Body of pancreas (tissue), 4 donors: ENCODE measurements at regions not wholly inside any gene's neighbourhood (a gene's known extent, or its start where the extent isn't known, plus 50 kb on each side); places are given as distances from the start of the nearest gene placed in this dataset.
A peak's percentile ranks its signal among the peaks of the same experiment; 100 is the strongest.
"Not testable (repeated sequence)": the region's sequence is repeated elsewhere in the genome, so short reads cannot be mapped to it uniquely, and the experiment has no call there.

ENCODE experiments used
- ATAC-seq: fragments of 150-250 bp; one replicate; pipeline ENCODE4 v1.9.1; 2016
- DNase-seq, 4 donors: peaks; one replicate each; pipeline ENCODE4 v3.0.0-alpha.2; 2019
- H3K27ac ChIP-seq, 4 donors: fragments of 200-600 bp; sonication (generic); 1 replicate in 3 of 4; 2 replicates in 1 of 4; pipeline versions ENCODE4 v1.5.1 to v1.6.1; 2016 to 2019; ENCODE audit warnings: mild to moderate bottlenecking in 1 of 4, mixed read lengths in 1 of 4, moderate library complexity in 1 of 4
- H3K27me3 ChIP-seq, 2 donors: fragments of 200-600 bp; sonication (generic); one replicate each; pipeline ENCODE4 v1.6.0; 2016; ENCODE audit warnings: mild to moderate bottlenecking in 1 of 2
- H3K36me3 ChIP-seq, 2 donors: fragments of 200-600 bp; sonication (generic); replicated peaks in 1 of 2; 2 replicates each; pipeline ENCODE4 v1.5.1; 2016; ENCODE audit warnings: low read depth in 2 of 2; ENCODE audit not compliant: insufficient read depth in 1 of 2
- H3K4me1 ChIP-seq: fragments of 200-600 bp; sonication (generic); one replicate; pipeline ENCODE4 v1.6.0; 2016
- H3K4me3 ChIP-seq, 2 donors: fragments of 200-600 bp; sonication (generic); 1 replicate in 1 of 2; 2 replicates in 1 of 2; pipeline ENCODE4 v1.5.1; 2016 to 2019
- H3K9me3 ChIP-seq, 3 donors: fragments of 200-600 bp; sonication (generic); 1 replicate in 2 of 3; 2 replicates in 1 of 3; pipeline ENCODE4 v1.5.1; 2016
- CTCF ChIP-seq, 7 experiments: fragments of 450-650 bp in 4 of 7; fragments of 200-600 bp in 3 of 7; sonication (generic) in 3 of 7; IDR thresholded peaks; one replicate each; pipeline ENCODE4 v1.5.1; 2016 to 2019; ENCODE audit warnings: antibody characterized with exemption in 7 of 7
- POLR2A ChIP-seq, 3 donors: fragments of 450-650 bp; IDR thresholded peaks; one replicate each; pipeline ENCODE4 v1.6.1; 2016; ENCODE audit warnings: antibody characterized with exemption in 3 of 3, mild to moderate bottlenecking in 2 of 3
- WGBS, 2 donors: methylation state at CpG; one replicate each; pipeline ENCODE4 v1.1.5; 2017; 5-methylcytosine and 5-hydroxymethylcytosine counted together
- intact Hi-C: fragments of 100-400 bp; cut with DNase I; formaldehyde crosslinking; loops from one replicate; pipeline ENCODE4 v1.15.1; 2023

GRCh38 chr7:153675131-153675530, 377.1 kb upstream of the DPP6 start:
- no peak for ATAC-seq
- no peaks in the 10 kb centered on the region for H3K4me1 ChIP-seq
- no peak for DNase-seq
- no peak overlapping the region for H3K4me3 ChIP-seq
- TF ChIP-seq POLR2A (IDR thresholded peaks at IDR 0.05) (no peak), CTCF (IDR thresholded peaks at IDR 0.05) (no peak)
- 33 to 44% methylated on average over 3 of the region's 3 CpGs for WGBS, 2 donors
- no peaks in the 10 kb centered on the region for H3K36me3 ChIP-seq
- H3K27me3 ChIP-seq = no peaks in the 10 kb centered on the region
- no peaks in the 10 kb centered on the region for H3K9me3 ChIP-seq
- intact Hi-C loops = no loop called here
- H3K27ac ChIP-seq = no peak overlapping the region

DNA sequence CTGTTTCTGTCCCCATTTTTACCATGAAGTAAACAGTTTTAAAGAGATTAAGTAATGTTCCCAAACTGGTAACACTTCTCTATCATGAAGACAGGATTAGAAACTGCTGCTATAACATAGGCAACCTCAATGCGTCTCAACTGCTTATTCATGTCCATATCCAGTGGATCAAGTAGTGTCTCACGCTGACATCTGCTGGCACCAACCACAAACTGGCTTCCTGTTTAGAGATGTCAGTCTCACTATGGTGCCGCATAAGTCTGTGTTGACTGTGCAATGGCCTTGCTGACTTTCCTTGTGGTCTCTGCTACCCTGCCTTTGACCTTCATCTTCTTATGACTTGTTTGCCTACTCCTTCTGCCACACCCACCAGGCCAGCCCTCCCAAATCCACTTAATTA, 369.6 kb upstream of the DPP6 start:
- TF ChIP-seq POLR2A (IDR thresholded peaks at IDR 0.05) (no peak), CTCF (IDR thresholded peaks at IDR 0.05) (no peak)
- no peaks in the 10 kb centered on the region for H3K36me3 ChIP-seq
- H3K4me1 ChIP-seq = no peaks in the 10 kb centered on the region
- H3K9me3 ChIP-seq = no peaks in the 10 kb centered on the region
- WGBS, 2 donors = 61 to 63% methylated on average over 3 of the region's 3 CpGs
- no peak for DNase-seq
- no peaks in the 10 kb centered on the region for H3K27me3 ChIP-seq
- intact Hi-C loops = no loop called here
- ATAC-seq = no peak
- H3K4me3 ChIP-seq = no peak overlapping the region
- no peak overlapping the region for H3K27ac ChIP-seq

DNA sequence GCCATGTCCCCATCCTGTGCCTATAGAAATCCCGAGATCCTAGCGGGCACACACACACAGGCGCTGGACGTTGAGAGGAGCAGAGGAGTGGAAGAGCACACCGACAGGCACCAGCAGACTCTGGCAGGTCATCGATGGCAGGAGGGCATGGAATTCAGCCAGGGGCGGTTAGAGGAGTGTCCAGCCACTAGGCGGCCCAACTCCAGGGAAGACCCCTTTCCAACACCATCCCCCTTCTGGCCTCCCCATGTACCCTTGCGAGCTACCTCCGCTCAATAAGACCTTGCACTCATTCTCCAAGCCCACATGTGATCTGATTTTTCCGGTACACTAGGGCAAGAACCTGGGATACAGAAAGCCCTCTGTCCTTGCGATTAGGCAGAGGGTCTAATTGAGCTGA, 356.0 kb upstream of the DPP6 start:
- no peaks in the 10 kb centered on the region for H3K27me3 ChIP-seq
- intact Hi-C loops = no loop called here
- H3K4me1 ChIP-seq = no peaks in the 10 kb centered on the region
- no peaks in the 10 kb centered on the region for H3K9me3 ChIP-seq
- no peaks in the 10 kb centered on the region for H3K36me3 ChIP-seq
- ATAC-seq (no peak), DNase-seq (no peak)
- WGBS, 2 donors = 76 to 80% methylated on average over 8 to 12 of the region's 12 CpGs
- H3K27ac ChIP-seq = no peak overlapping the region
- no peak overlapping the region for H3K4me3 ChIP-seq
- no peak for TF ChIP-seq CTCF (IDR thresholded peaks at IDR 0.05)
- no peak for TF ChIP-seq POLR2A (IDR thresholded peaks at IDR 0.05)

GRCh38 chr7:153698046-153698445, 354.2 kb upstream of the DPP6 start:
- no peak for TF ChIP-seq CTCF (IDR thresholded peaks at IDR 0.05)
- TF ChIP-seq POLR2A (IDR thresholded peaks at IDR 0.05) = no peak
- Histone ChIP-seq H3K27ac (no peak overlapping the region), H3K4me1 (no peaks in the 10 kb centered on the region), H3K27me3 (no peaks in the 10 kb centered on the region), H3K9me3 (no peaks in the 10 kb centered on the region), H3K36me3 (no peaks in the 10 kb centered on the region), H3K4me3 (no peak overlapping the region)
- 63 to 67% methylated on average over 10 of the region's 10 CpGs for WGBS, 2 donors
- DNase-seq (peak in 1 of 4 donors; percentile 3), ATAC-seq (no peak)
- intact Hi-C loops = no loop called here

GRCh38 chr7:153701678-153702077, 350.5 kb upstream of the DPP6 start:
- no peak for DNase-seq
- H3K4me3 ChIP-seq = no peak overlapping the region
- ATAC-seq = no peak
- no peaks in the 10 kb centered on the region for H3K4me1 ChIP-seq
- H3K27me3 ChIP-seq = no peaks in the 10 kb centered on the region
- no peaks in the 10 kb centered on the region for H3K9me3 ChIP-seq
- no peaks in the 10 kb centered on the region for H3K36me3 ChIP-seq
- intact Hi-C loops = no loop called here
- no peak overlapping the region for H3K27ac ChIP-seq
- no peak for TF ChIP-seq CTCF (IDR thresholded peaks at IDR 0.05)
- no peak for TF ChIP-seq POLR2A (IDR thresholded peaks at IDR 0.05)

DNA sequence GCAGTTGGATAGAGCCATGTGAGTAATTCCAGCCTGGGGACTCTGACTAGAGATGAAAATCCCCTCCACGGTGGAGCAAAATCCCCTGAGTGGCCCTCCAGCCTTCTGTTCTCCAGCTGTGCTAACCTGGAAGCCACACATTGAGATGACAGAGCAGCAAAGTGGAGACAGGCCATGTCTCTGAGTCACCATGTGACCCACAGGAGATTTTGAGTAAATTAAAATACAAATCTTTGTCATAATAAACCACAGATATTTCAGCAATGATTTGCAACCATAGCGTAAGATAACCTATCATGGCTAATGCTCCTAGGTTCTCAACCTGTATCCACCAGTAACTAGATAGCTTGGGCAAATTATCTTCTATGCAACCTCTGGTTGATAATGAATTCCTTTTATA, 328.3 kb upstream of the DPP6 start:
- H3K27ac ChIP-seq, ATAC-seq, H3K9me3 ChIP-seq, H3K4me1 ChIP-seq, DNase-seq, H3K36me3 ChIP-seq, H3K4me3 ChIP-seq, H3K27me3 ChIP-seq, intact Hi-C loops: not testable (repeated sequence)
- 100% methylated on average over 1 of the region's 2 CpGs; no CpG with 5 or more reads in 1 of the 2 donors for WGBS, 2 donors

GRCh38 chr7:153731504-153731903, 320.7 kb upstream of the DPP6 start:
- peak; percentile 21 for ATAC-seq

DNA sequence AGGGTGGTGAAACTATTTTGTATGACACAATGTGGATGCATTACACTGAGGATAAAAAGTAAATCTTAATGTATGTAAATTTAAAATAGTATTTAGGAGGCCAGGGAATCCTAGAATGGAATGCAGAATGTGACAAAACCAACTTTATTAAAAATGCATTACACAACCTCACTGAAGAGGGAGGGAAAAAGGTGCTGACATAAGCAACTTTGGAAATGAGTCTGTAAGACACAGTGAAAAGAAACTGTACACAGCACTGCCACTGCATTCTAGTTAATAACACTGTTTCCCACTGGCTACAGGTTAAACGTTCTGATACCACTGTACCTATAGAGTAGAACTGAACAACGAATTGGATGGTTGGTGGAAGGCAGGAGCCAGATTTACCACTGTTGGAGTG, 308.8 kb upstream of the DPP6 start:
- H3K9me3 ChIP-seq, intact Hi-C loops, H3K4me1 ChIP-seq, H3K4me3 ChIP-seq, DNase-seq, H3K27ac ChIP-seq, H3K36me3 ChIP-seq, ATAC-seq, H3K27me3 ChIP-seq: not testable (repeated sequence)
- WGBS, 2 donors = 38 to 46% methylated on average over 2 of the region's 2 CpGs

More at GRCh38 chr7:153731504-153731903, 320.7 kb upstream of the DPP6 start:
- H3K4me1 ChIP-seq, H3K9me3 ChIP-seq, H3K27ac ChIP-seq, H3K36me3 ChIP-seq, H3K27me3 ChIP-seq, intact Hi-C loops, H3K4me3 ChIP-seq: not testable (repeated sequence)
- peak; percentile 11 to 40 (median 28) for DNase-seq
- WGBS, 2 donors = 65 to 69% methylated on average over 5 to 7 of the region's 7 CpGs
